WTC11 (cell line): ENCODE measurements at regions not wholly inside any gene's neighbourhood (a gene's known extent, or its start where the extent isn't known, plus 50 kb on each side); places are given as distances from the start of the nearest gene placed in this dataset.

ENCODE experiments used
- ATAC-seq: fragments of 200-7000 bp; cut with Tn5 transposase; 2 replicates; pipeline ENCODE4 v1.10.0; 2021; ENCODE audit warnings: mild to moderate bottlenecking, moderate library complexity
- CTCF ChIA-PET: fragments of 300-600 bp; sonication (Branson Sonifier 250); formaldehyde crosslinking; loops from one replicate; lab custom pipeline; 2021; ENCODE audit warnings: antibody characterized with exemption; lab: Charles Lee
- POLR2A ChIA-PET: fragments of 350-600 bp; sonication (Branson Sonifier 250); formaldehyde crosslinking; loops from one replicate; lab custom pipeline; 2021; ENCODE audit warnings: antibody characterized with exemption; lab: Charles Lee
- DNase-seq: peaks from one replicate; pipeline ENCODE4 v3.0.0; 2021; ENCODE audit warnings: low spot score
- H3K27ac Mint-ChIP-seq: 2 replicates; pipeline ENCODE4 v1.8.0; 2021; ENCODE audit warnings: mixed read lengths
- H3K27me3 Mint-ChIP-seq: 2 replicates; pipeline ENCODE4 v1.8.0; 2021; ENCODE audit warnings: low read depth, mild to moderate bottlenecking, moderate library complexity, mixed read lengths
- H3K36me3 Mint-ChIP-seq: 2 replicates; pipeline ENCODE4 v1.8.0; 2021; ENCODE audit warnings: mixed read lengths
- H3K4me1 Mint-ChIP-seq: 2 replicates; pipeline ENCODE4 v1.8.0; 2022; ENCODE audit warnings: mixed read lengths
- H3K4me3 Mint-ChIP-seq: 2 replicates; pipeline ENCODE4 v1.8.0; 2021; ENCODE audit warnings: mild to moderate bottlenecking, moderate library complexity, mixed read lengths
- H3K9me3 Mint-ChIP-seq: 2 replicates; pipeline ENCODE4 v1.8.0; 2021; ENCODE audit warnings: mixed read lengths
- CBFB ChIP-seq: sonication (generic); formaldehyde crosslinking; IDR thresholded peaks from 2 replicates; pipeline ENCODE4 v1.8.1; 2022; ENCODE audit warnings: mild to moderate bottlenecking, low read depth, missing genetic modification reagents
- CREM ChIP-seq: sonication (generic); formaldehyde crosslinking; IDR thresholded peaks from 2 replicates; pipeline ENCODE4 v1.8.1; 2022; ENCODE audit warnings: mild to moderate bottlenecking, missing genetic modification reagents, moderate library complexity
- ELF4 ChIP-seq: sonication (generic); formaldehyde crosslinking; IDR thresholded peaks from 2 replicates; pipeline ENCODE4 v1.8.1; 2022; ENCODE audit warnings: low read depth, mild to moderate bottlenecking, moderate library complexity, missing genetic modification reagents
- NFE2L1 ChIP-seq: sonication (generic); formaldehyde crosslinking; IDR thresholded peaks from 2 replicates; pipeline ENCODE4 v1.8.1; 2023; ENCODE audit warnings: missing genetic modification reagents
- NFYB ChIP-seq: sonication (generic); formaldehyde crosslinking; conservative IDR thresholded peaks from 2 replicates; pipeline ENCODE4 v1.8.0; 2022; ENCODE audit warnings: low read depth, missing genetic modification reagents
- NR2C2 ChIP-seq: sonication (generic); formaldehyde crosslinking; IDR thresholded peaks from 2 replicates; pipeline ENCODE4 v1.8.0; 2022; ENCODE audit warnings: mild to moderate bottlenecking, missing genetic modification reagents
- OVOL2 ChIP-seq: fragments of 250-450 bp; sonication (Bioruptor Pico); IDR thresholded peaks from 2 replicates; pipeline ENCODE4 v1.9.0; 2021; ENCODE audit warnings: mild to moderate bottlenecking, borderline replicate concordance
- SMAD3 ChIP-seq: sonication (generic); formaldehyde crosslinking; IDR thresholded peaks from 2 replicates; pipeline ENCODE4 v1.8.0; 2022; ENCODE audit warnings: missing genetic modification reagents, mild to moderate bottlenecking, borderline replicate concordance
- TEAD1 ChIP-seq: sonication (generic); formaldehyde crosslinking; IDR thresholded peaks from 2 replicates; pipeline ENCODE4 v1.8.0; 2022; ENCODE audit warnings: mild to moderate bottlenecking, missing genetic modification reagents
- ZNF121 ChIP-seq: sonication (generic); formaldehyde crosslinking; IDR thresholded peaks from 2 replicates; pipeline ENCODE4 v1.8.0; 2023; ENCODE audit warnings: missing genetic modification reagents
- ZNF423 ChIP-seq: fragments of 250-450 bp; sonication (Bioruptor Pico); IDR thresholded peaks from 2 replicates; pipeline ENCODE4 v2.1.2; 2022; ENCODE audit warnings: mild to moderate bottlenecking, moderate library complexity
- TF ChIP-seq, protein P1 (sequence below): sonication (generic); formaldehyde crosslinking; IDR thresholded peaks from 2 replicates; pipeline ENCODE4 v1.8.1; 2023; ENCODE audit warnings: mild to moderate bottlenecking, moderate library complexity, missing genetic modification reagents
- TF ChIP-seq, protein P2 (sequence below): fragments of 200-600 bp; IDR thresholded peaks from 2 replicates; pipeline ENCODE4 v1.8.0; 2022; ENCODE audit warnings: antibody characterized with exemption
- TF ChIP-seq, protein P3 (sequence below): sonication (generic); formaldehyde crosslinking; IDR thresholded peaks from 2 replicates; pipeline ENCODE4 v1.8.1; 2022; ENCODE audit warnings: missing genetic modification reagents, borderline replicate concordance
- TF ChIP-seq, protein P4 (sequence below): fragments of 250-450 bp; sonication (Bioruptor Pico); IDR thresholded peaks from 2 replicates; pipeline ENCODE4 v1.8.0; 2021; ENCODE audit warnings: mild to moderate bottlenecking
- TF ChIP-seq, protein P5 (sequence below): sonication (generic); formaldehyde crosslinking; IDR thresholded peaks from 2 replicates; pipeline ENCODE4 v1.8.0; 2022; ENCODE audit warnings: mild to moderate bottlenecking, missing genetic modification reagents
- TF ChIP-seq, protein P6 (sequence below): sonication (generic); formaldehyde crosslinking; IDR thresholded peaks from 2 replicates; pipeline ENCODE4 v1.8.0; 2023; ENCODE audit warnings: missing genetic modification reagents, mild to moderate bottlenecking, borderline replicate concordance
- TF ChIP-seq, protein P7 (sequence below): sonication (generic); formaldehyde crosslinking; IDR thresholded peaks from 2 replicates; pipeline ENCODE4 v1.8.0; 2023; ENCODE audit warnings: missing genetic modification reagents
- TF ChIP-seq, protein P8 (sequence below): sonication (generic); formaldehyde crosslinking; IDR thresholded peaks from 2 replicates; pipeline ENCODE4 v1.8.1; 2023; ENCODE audit warnings: mild to moderate bottlenecking, missing genetic modification reagents

DNA sequence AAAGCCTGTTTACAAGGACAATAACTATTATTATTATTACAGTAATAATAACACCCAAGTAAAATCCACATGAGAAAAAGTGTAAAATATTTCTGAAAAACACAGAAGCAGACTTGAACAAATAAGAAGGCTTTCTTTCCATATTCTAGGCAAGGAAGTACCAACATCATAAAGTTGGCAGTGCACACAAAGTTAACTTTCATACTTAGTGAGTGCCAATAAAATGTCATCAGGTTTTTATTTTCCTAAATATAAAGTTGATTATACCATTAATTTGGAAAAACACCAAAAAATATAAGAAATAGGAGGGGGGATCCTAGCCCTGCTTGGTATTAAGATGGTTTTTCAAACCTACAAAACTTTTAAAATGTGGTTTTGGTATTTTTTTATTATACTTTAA, 161.4 kb downstream of the PRELID2 start:
- Mint-ChIP-seq H3K27me3 (no peaks in the 10 kb centered on the region), H3K36me3 (no peaks in the 10 kb centered on the region), H3K27ac (no peak overlapping the region), H3K9me3 (no peaks in the 10 kb centered on the region), H3K4me1 (no peaks in the 10 kb centered on the region), H3K4me3 (no peak overlapping the region)
- DNase-seq (no peak), ATAC-seq (no peak)
- CTCF ChIA-PET: no interaction called here
- POLR2A ChIA-PET: no interaction called here
- TF ChIP-seq CBFB (CRISPR knock-in tag): no peak
- TF ChIP-seq, protein P1, sequence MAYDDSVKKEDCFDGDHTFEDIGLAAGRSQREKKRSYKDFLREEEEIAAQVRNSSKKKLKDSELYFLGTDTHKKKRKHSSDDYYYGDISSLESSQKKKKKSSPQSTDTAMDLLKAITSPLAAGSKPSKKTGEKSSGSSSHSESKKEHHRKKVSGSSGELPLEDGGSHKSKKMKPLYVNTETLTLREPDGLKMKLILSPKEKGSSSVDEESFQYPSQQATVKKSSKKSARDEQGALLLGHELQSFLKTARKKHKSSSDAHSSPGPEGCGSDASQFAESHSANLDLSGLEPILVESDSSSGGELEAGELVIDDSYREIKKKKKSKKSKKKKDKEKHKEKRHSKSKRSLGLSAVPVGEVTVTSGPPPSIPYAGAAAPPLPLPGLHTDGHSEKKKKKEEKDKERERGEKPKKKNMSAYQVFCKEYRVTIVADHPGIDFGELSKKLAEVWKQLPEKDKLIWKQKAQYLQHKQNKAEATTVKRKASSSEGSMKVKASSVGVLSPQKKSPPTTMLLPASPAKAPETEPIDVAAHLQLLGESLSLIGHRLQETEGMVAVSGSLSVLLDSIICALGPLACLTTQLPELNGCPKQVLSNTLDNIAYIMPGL (CRISPR knock-in tag): no peak
- no peak for TF ChIP-seq CREM (CRISPR knock-in tag)
- no peak for TF ChIP-seq OVOL2
- no peak for TF ChIP-seq TEAD1 (CRISPR knock-in tag)
- TF ChIP-seq, protein P2, sequence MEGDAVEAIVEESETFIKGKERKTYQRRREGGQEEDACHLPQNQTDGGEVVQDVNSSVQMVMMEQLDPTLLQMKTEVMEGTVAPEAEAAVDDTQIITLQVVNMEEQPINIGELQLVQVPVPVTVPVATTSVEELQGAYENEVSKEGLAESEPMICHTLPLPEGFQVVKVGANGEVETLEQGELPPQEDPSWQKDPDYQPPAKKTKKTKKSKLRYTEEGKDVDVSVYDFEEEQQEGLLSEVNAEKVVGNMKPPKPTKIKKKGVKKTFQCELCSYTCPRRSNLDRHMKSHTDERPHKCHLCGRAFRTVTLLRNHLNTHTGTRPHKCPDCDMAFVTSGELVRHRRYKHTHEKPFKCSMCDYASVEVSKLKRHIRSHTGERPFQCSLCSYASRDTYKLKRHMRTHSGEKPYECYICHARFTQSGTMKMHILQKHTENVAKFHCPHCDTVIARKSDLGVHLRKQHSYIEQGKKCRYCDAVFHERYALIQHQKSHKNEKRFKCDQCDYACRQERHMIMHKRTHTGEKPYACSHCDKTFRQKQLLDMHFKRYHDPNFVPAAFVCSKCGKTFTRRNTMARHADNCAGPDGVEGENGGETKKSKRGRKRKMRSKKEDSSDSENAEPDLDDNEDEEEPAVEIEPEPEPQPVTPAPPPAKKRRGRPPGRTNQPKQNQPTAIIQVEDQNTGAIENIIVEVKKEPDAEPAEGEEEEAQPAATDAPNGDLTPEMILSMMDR: no peak
- no peak for TF ChIP-seq NFYB (CRISPR knock-in tag)
- no peak for TF ChIP-seq NR2C2
- TF ChIP-seq ZNF121: no peak
- TF ChIP-seq, protein P3, sequence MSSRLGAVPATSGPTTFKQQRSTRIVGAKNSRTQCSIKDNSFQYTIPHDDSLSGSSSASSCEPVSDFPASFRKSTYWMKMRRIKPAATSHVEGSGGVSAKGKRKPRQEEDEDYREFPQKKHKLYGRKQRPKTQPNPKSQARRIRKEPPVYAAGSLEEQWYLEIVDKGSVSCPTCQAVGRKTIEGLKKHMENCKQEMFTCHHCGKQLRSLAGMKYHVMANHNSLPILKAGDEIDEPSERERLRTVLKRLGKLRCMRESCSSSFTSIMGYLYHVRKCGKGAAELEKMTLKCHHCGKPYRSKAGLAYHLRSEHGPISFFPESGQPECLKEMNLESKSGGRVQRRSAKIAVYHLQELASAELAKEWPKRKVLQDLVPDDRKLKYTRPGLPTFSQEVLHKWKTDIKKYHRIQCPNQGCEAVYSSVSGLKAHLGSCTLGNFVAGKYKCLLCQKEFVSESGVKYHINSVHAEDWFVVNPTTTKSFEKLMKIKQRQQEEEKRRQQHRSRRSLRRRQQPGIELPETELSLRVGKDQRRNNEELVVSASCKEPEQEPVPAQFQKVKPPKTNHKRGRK (CRISPR knock-in tag): no peak
- TF ChIP-seq SMAD3 (CRISPR knock-in tag): no peak
- no peak for TF ChIP-seq NFE2L1

DNA sequence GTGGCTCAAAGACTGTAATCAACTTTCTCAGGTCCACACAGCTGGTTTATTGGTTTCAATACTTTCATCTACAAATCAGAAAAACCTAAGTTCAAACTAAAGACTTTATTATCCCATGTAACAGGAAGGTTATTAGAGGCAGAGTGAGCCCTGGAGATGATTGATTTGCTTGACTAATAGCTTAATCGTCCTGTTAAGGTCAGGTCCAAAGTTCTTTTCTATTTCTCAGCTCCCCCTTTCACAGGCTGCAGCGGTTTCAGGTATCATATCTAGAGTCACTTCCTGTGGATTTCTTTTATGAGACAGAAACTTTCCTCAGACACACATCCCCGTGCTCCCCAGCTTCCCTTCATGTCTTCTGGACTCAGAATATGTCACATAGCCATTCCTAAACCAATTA, 166.4 kb downstream of the PRELID2 start:
- CTCF ChIA-PET: interaction anchor here (1.2 kb wide), 1 partner anchor 11 kb away, joined by 4 read pairs; no protein-coding TSS in a partner anchor
- Mint-ChIP-seq H3K9me3 (no peaks in the 10 kb centered on the region), H3K36me3 (no peaks in the 10 kb centered on the region), H3K27me3 (no peaks in the 10 kb centered on the region), H3K4me3 (no peak overlapping the region), H3K27ac (no peak overlapping the region), H3K4me1 (peaks cover 6% of the 10 kb centered on the region; the same call in 1 of the 2 replicates)
- no peak for ATAC-seq
- POLR2A ChIA-PET: no interaction called here
- no peak for DNase-seq
- TF ChIP-seq, protein P4, sequence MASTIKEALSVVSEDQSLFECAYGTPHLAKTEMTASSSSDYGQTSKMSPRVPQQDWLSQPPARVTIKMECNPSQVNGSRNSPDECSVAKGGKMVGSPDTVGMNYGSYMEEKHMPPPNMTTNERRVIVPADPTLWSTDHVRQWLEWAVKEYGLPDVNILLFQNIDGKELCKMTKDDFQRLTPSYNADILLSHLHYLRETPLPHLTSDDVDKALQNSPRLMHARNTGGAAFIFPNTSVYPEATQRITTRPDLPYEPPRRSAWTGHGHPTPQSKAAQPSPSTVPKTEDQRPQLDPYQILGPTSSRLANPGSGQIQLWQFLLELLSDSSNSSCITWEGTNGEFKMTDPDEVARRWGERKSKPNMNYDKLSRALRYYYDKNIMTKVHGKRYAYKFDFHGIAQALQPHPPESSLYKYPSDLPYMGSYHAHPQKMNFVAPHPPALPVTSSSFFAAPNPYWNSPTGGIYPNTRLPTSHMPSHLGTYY (CRISPR knock-in tag): no peak
- TF ChIP-seq, protein P5, sequence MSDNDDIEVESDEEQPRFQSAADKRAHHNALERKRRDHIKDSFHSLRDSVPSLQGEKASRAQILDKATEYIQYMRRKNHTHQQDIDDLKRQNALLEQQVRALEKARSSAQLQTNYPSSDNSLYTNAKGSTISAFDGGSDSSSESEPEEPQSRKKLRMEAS (CRISPR knock-in tag): no peak
- TF ChIP-seq, protein P6, sequence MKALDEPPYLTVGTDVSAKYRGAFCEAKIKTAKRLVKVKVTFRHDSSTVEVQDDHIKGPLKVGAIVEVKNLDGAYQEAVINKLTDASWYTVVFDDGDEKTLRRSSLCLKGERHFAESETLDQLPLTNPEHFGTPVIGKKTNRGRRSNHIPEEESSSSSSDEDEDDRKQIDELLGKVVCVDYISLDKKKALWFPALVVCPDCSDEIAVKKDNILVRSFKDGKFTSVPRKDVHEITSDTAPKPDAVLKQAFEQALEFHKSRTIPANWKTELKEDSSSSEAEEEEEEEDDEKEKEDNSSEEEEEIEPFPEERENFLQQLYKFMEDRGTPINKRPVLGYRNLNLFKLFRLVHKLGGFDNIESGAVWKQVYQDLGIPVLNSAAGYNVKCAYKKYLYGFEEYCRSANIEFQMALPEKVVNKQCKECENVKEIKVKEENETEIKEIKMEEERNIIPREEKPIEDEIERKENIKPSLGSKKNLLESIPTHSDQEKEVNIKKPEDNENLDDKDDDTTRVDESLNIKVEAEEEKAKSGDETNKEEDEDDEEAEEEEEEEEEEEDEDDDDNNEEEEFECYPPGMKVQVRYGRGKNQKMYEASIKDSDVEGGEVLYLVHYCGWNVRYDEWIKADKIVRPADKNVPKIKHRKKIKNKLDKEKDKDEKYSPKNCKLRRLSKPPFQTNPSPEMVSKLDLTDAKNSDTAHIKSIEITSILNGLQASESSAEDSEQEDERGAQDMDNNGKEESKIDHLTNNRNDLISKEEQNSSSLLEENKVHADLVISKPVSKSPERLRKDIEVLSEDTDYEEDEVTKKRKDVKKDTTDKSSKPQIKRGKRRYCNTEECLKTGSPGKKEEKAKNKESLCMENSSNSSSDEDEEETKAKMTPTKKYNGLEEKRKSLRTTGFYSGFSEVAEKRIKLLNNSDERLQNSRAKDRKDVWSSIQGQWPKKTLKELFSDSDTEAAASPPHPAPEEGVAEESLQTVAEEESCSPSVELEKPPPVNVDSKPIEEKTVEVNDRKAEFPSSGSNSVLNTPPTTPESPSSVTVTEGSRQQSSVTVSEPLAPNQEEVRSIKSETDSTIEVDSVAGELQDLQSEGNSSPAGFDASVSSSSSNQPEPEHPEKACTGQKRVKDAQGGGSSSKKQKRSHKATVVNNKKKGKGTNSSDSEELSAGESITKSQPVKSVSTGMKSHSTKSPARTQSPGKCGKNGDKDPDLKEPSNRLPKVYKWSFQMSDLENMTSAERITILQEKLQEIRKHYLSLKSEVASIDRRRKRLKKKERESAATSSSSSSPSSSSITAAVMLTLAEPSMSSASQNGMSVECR (CRISPR knock-in tag): no peak
- TF ChIP-seq, protein P7, sequence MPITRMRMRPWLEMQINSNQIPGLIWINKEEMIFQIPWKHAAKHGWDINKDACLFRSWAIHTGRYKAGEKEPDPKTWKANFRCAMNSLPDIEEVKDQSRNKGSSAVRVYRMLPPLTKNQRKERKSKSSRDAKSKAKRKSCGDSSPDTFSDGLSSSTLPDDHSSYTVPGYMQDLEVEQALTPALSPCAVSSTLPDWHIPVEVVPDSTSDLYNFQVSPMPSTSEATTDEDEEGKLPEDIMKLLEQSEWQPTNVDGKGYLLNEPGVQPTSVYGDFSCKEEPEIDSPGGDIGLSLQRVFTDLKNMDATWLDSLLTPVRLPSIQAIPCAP: no peak
- TF ChIP-seq ZNF423 (CRISPR knock-in tag): no peak
- TF ChIP-seq, protein P8, sequence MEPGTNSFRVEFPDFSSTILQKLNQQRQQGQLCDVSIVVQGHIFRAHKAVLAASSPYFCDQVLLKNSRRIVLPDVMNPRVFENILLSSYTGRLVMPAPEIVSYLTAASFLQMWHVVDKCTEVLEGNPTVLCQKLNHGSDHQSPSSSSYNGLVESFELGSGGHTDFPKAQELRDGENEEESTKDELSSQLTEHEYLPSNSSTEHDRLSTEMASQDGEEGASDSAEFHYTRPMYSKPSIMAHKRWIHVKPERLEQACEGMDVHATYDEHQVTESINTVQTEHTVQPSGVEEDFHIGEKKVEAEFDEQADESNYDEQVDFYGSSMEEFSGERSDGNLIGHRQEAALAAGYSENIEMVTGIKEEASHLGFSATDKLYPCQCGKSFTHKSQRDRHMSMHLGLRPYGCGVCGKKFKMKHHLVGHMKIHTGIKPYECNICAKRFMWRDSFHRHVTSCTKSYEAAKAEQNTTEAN (CRISPR knock-in tag): no peak
- TF ChIP-seq ELF4 (CRISPR knock-in tag): no peak
